K562 (cell line): ENCODE measurements at regions not wholly inside any gene's neighbourhood (a gene's known extent, or its start where the extent isn't known, plus 50 kb on each side); places are given as distances from the start of the nearest gene placed in this dataset.

Experiments used
- AFF4 ChIP-seq: sonication (generic); formaldehyde crosslinking; IDR thresholded peaks from 2 replicates; pipeline ENCODE4 v1.8.0; 2023; ENCODE audit warnings: mild to moderate bottlenecking, missing genetic modification reagents
- BRD9 ChIP-seq: fragments of 450-650 bp; IDR thresholded peaks from 2 replicates; pipeline ENCODE4 v1.6.1; 2018; ENCODE audit warnings: low read depth; ENCODE audit not compliant: partially characterized antibody
- CBX3 ChIP-seq, 2 experiments: IDR thresholded peaks; 1 replicate in 1 of 2; 2 replicates in 1 of 2; pipeline ENCODE4 v1.6.1; 2012; ENCODE audit warnings: inconsistent platforms in 2 of 2, low read length in 2 of 2, borderline replicate concordance in 1 of 2, control low read depth in 1 of 2
- DEAF1 ChIP-seq: fragments of 450-650 bp; formaldehyde crosslinking; IDR thresholded peaks from 2 replicates; pipeline ENCODE4 v1.4.0; 2020; ENCODE audit warnings: mild to moderate bottlenecking, moderate library complexity
- ESRRA ChIP-seq: fragments of 450-650 bp; IDR thresholded peaks from 2 replicates; pipeline ENCODE4 v1.6.1; 2014; ENCODE audit warnings: low read depth, mild to moderate bottlenecking, moderate library complexity, borderline replicate concordance
- HCFC1 ChIP-seq: IDR thresholded peaks from 2 replicates; pipeline ENCODE4 v1.6.1; 2012; ENCODE audit warnings: low read depth, low read length, improper control_type of control experiment
- HMG20A ChIP-seq: fragments of 450-650 bp; formaldehyde crosslinking; conservative IDR thresholded peaks from 2 replicates; pipeline ENCODE4 v1.4.0; 2020; ENCODE audit warnings: mild to moderate bottlenecking, mixed read lengths
- HOXB6 ChIP-seq: fragments of 250-450 bp; sonication (Bioruptor Pico); IDR thresholded peaks from 2 replicates; pipeline ENCODE4 v1.5.1; 2022; ENCODE audit warnings: mild to moderate bottlenecking, borderline replicate concordance
- JUND ChIP-seq, 2 experiments: IDR thresholded peaks; 2 replicates in 1 of 2; 3 replicates in 1 of 2; pipeline ENCODE4 v1.6.1; 2011; ENCODE audit warnings: borderline replicate concordance in 2 of 2, low read depth in 2 of 2, low read length in 2 of 2, improper control_type of control experiment in 1 of 2, missing biosample characterization in 1 of 2, missing genetic modification characterization in 1 of 2, missing genetic modification reagents in 1 of 2
- LCOR ChIP-seq: sonication (generic); formaldehyde crosslinking; IDR thresholded peaks from 2 replicates; pipeline ENCODE4 v1.8.0; 2022; ENCODE audit warnings: mild to moderate bottlenecking, missing genetic modification reagents
- MEIS2 ChIP-seq: fragments of 450-650 bp; IDR thresholded peaks from 2 replicates; pipeline ENCODE4 v1.6.1; 2014; ENCODE audit warnings: mild to moderate bottlenecking; ENCODE audit not compliant: partially characterized antibody
- MNT ChIP-seq, 2 experiments: fragments of 450-650 bp; conservative IDR thresholded peaks; 2 replicates each; pipeline ENCODE4 v1.6.1; 2017; ENCODE audit warnings: mild to moderate bottlenecking in 2 of 2, moderate library complexity in 2 of 2
- MYNN ChIP-seq, 2 experiments: sonication (generic); formaldehyde crosslinking in 1 of 2; IDR thresholded peaks; 2 replicates each; pipeline versions ENCODE4 v1.5.0 to v1.6.1; 2016 to 2020; ENCODE audit warnings: antibody characterized with exemption in 1 of 2, missing genetic modification reagents in 1 of 2
- NR2F6 ChIP-seq: fragments of 450-650 bp; formaldehyde crosslinking; IDR thresholded peaks from 2 replicates; pipeline ENCODE4 v1.4.0; 2020; ENCODE audit warnings: mild to moderate bottlenecking
- RAD51 ChIP-seq: fragments of 450-650 bp; IDR thresholded peaks from 2 replicates; pipeline ENCODE4 v1.7.1; 2016; ENCODE audit warnings: low read depth, mild to moderate bottlenecking, borderline replicate concordance
- XRCC5 ChIP-seq: fragments of 200-400 bp; formaldehyde crosslinking; IDR thresholded peaks from 2 replicates; pipeline ENCODE4 v1.6.1; 2017; ENCODE audit warnings: low read depth, mild to moderate bottlenecking, low read length
- ZNF280A ChIP-seq: fragments of 450-650 bp; IDR thresholded peaks from 2 replicates; pipeline ENCODE4 v1.6.1; 2018; ENCODE audit warnings: mild to moderate bottlenecking, low read depth; ENCODE audit not compliant: partially characterized antibody
- ZNF354B ChIP-seq: fragments of 250-450 bp; sonication (Bioruptor Pico); IDR thresholded peaks from 2 replicates; pipeline ENCODE4 v1.4.0; 2020

- 0 out of 3 replicates have a peak, but pooled peaks of 1 of the 2 experiments have one; percentile 31 for TF ChIP-seq CBX3 (IDR thresholded peaks at IDR 0.05; ENCODE audit: borderline replicate concordance in 1 of 2, low read length in 2 of 2)
- TF ChIP-seq RAD51: no peak
- peak; percentile 92 for TF ChIP-seq DEAF1 (CRISPR knock-in tag)
- no peak for TF ChIP-seq NR2F6 (CRISPR knock-in tag)
- TF ChIP-seq AFF4 (CRISPR knock-in tag): no peak
- peak; percentile 32 to 38; a peak in 1 of 4 replicates for TF ChIP-seq MNT (conservative IDR thresholded peaks at IDR 0.05)
- peak; percentile 36; the same call in 1 of the 2 replicates for TF ChIP-seq HCFC1
- TF ChIP-seq HMG20A (CRISPR knock-in tag): no peak
- TF ChIP-seq JUND (IDR thresholded peaks at IDR 0.05; ENCODE audit: borderline replicate concordance, low read depth, low read length): peak; percentile 61; the same call in 1 of the 2 replicates
- TF ChIP-seq JUND (tag; IDR thresholded peaks at IDR 0.05; ENCODE audit: borderline replicate concordance, low read depth, low read length): no peak; the same call in 2 of the 3 replicates
- peak; percentile 47; the same call in 1 of the 2 replicates for TF ChIP-seq ESRRA
- TF ChIP-seq ZNF280A: no peak
- TF ChIP-seq MYNN (IDR thresholded peaks at IDR 0.05): no peak
- no peak for TF ChIP-seq MYNN (CRISPR knock-in tag; IDR thresholded peaks at IDR 0.05)
- no peak for TF ChIP-seq BRD9
- no peak for TF ChIP-seq ZNF354B
- TF ChIP-seq MEIS2: no peak
- no peak for TF ChIP-seq HOXB6 (CRISPR knock-in tag)
- TF ChIP-seq XRCC5: peak; percentile 86
- TF ChIP-seq LCOR (CRISPR knock-in tag): no peak
Observed at GRCh38 chr5:1641560-1642166, 117.9 kb upstream of the LPCAT1 start (continued).
